ENCODE measurements at regions not wholly inside any gene's neighbourhood (a gene's known extent, or its start where the extent isn't known, plus 50 kb on each side); places are given as distances from the start of the nearest gene placed in this dataset.

GRCh38 chr6:110033101-110033500 is 55.0 kb downstream of the GPR6 start:
- H3K23ac ChIP-seq (ENCODE audit: insufficient read length, low read depth, low read length): no peak overlapping the region
- H3K18ac ChIP-seq (ENCODE audit: insufficient read length, low read depth, low read length): no peak overlapping the region
- Mint-ChIP-seq H3K27me3 (ENCODE audit: low read depth) (peaks cover 2% of the 10 kb centered on the region), H3K36me3 (ENCODE audit: insufficient read depth in 1 of 3, low read depth in 3 of 3) (no peaks in the 10 kb centered on the region; a peak in 1 of 7 replicates), H3K9me3 (no peaks in the 10 kb centered on the region), H3K4me1 (peaks cover 0 to 2% of the 10 kb centered on the region in 2 experiments; a peak in 1 of 4 replicates), H3K27ac (no peak overlapping the region), H3K4me3 (no peak overlapping the region)
- H2BK15ac ChIP-seq (ENCODE audit: low read depth, low read length): no peak overlapping the region
- H3K23me2 ChIP-seq (ENCODE audit: insufficient read length, low read depth, low read length, poor library complexity, severe bottlenecking): no peaks in the 10 kb centered on the region
- H2BK5ac ChIP-seq (ENCODE audit: insufficient read length, low read length): no peak overlapping the region
- H2AFZ ChIP-seq (ENCODE audit: low read length): no peak overlapping the region
- no peak overlapping the region for H4K8ac ChIP-seq (replicated peaks; ENCODE audit: insufficient read length, low read depth, low read length)
- H3K9me3 ChIP-seq (ENCODE audit: control insufficient read depth, low read depth, low read length): no peaks in the 10 kb centered on the region
- H3K4me2 ChIP-seq (ENCODE audit: insufficient read depth, insufficient read length, low read length): no peak overlapping the region
- H4K5ac ChIP-seq (ENCODE audit: insufficient read length, low read depth, low read length): no peak overlapping the region
- no peak overlapping the region for H3T11ph ChIP-seq (ENCODE audit: low read length)
- H3K79me1 ChIP-seq (ENCODE audit: insufficient read depth, low read depth, low read length, poor library complexity, severe bottlenecking): no peaks in the 10 kb centered on the region
- no peaks in the 10 kb centered on the region for H3K27me3 ChIP-seq (ENCODE audit: insufficient read depth, low read length)
- DNase-seq: no peak
- no peak overlapping the region for H3K27ac ChIP-seq (ENCODE audit: insufficient read length, low read depth, low read length)
- no peak overlapping the region for H2BK12ac ChIP-seq (ENCODE audit: insufficient read length, low read depth, low read length)
- H2AK5ac ChIP-seq (ENCODE audit: insufficient read length, low read length): no peak overlapping the region
- H2BK20ac ChIP-seq (ENCODE audit: low read depth, low read length, poor library complexity, severe bottlenecking): no peak overlapping the region
- WGBS (ENCODE audit: extremely low coverage, insufficient read length, low lambda C conversion rate): no CpG with 5 or more reads among the region's 7 CpGs
- TF ChIP-seq, protein P1, sequence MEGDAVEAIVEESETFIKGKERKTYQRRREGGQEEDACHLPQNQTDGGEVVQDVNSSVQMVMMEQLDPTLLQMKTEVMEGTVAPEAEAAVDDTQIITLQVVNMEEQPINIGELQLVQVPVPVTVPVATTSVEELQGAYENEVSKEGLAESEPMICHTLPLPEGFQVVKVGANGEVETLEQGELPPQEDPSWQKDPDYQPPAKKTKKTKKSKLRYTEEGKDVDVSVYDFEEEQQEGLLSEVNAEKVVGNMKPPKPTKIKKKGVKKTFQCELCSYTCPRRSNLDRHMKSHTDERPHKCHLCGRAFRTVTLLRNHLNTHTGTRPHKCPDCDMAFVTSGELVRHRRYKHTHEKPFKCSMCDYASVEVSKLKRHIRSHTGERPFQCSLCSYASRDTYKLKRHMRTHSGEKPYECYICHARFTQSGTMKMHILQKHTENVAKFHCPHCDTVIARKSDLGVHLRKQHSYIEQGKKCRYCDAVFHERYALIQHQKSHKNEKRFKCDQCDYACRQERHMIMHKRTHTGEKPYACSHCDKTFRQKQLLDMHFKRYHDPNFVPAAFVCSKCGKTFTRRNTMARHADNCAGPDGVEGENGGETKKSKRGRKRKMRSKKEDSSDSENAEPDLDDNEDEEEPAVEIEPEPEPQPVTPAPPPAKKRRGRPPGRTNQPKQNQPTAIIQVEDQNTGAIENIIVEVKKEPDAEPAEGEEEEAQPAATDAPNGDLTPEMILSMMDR (conservative IDR thresholded peaks at IDR 0.05): no peak
- no peak overlapping the region for H3K9ac ChIP-seq (ENCODE audit: extremely low read depth, insufficient read length, low read length)
- H3K79me2 ChIP-seq (ENCODE audit: insufficient read depth, low read length): no peaks in the 10 kb centered on the region
- H4K91ac ChIP-seq (ENCODE audit: insufficient read length, low read depth, low read length): no peak overlapping the region
- H3K14ac ChIP-seq (ENCODE audit: insufficient read depth, low read length): no peak overlapping the region
- H2BK120ac ChIP-seq (ENCODE audit: low read depth, low read length, poor library complexity, severe bottlenecking): no peak overlapping the region
- no peak overlapping the region for H3K56ac ChIP-seq (ENCODE audit: insufficient read length, low read depth, low read length)
- H4K20me1 ChIP-seq (ENCODE audit: control insufficient read depth, insufficient read depth, insufficient read length): no peaks in the 10 kb centered on the region
- no peak overlapping the region for H3K4ac ChIP-seq (ENCODE audit: low read depth, low read length)
- no peaks in the 10 kb centered on the region for H3K4me1 ChIP-seq (ENCODE audit: insufficient read depth, low read length)
